OCI-LY7 (cell line): ENCODE measurements at regions not wholly inside any gene's neighbourhood (a gene's known extent, or its start where the extent isn't known, plus 50 kb on each side); places are given as distances from the start of the nearest gene placed in this dataset.

Experiments used
- BruUV-seq: library from RNA; stranded (reverse); fragments of 400-500 nt; replicated peaks from 2 replicates; lab custom pipeline; 2021; lab: Mats Ljungman, UMichigan
- CTCF ChIA-PET: fragments of 300-600 bp; sonication (Branson Sonifier 250); formaldehyde crosslinking; loops from one replicate; lab custom pipeline; 2022; ENCODE audit warnings: antibody characterized with exemption; ENCODE audit not compliant: unreplicated experiment; lab: Charles Lee
- POLR2A ChIA-PET: fragments of 300-600 bp; sonication (Branson Sonifier 250); formaldehyde crosslinking; loops from one replicate; lab custom pipeline; 2022; ENCODE audit warnings: antibody characterized with exemption; lab: Charles Lee
- DNase-seq: peaks from one replicate; pipeline ENCODE4 v3.0.0-alpha.2; 2015; ENCODE audit warnings: low spot score
- H2AFZ ChIP-seq: fragments of 200-600 bp; sonication (generic), shearing (Covaris generic); 2 replicates; pipeline ENCODE4 v1.6.1; 2014; ENCODE audit warnings: mild to moderate bottlenecking, antibody characterized with exemption, low read length, moderate library complexity
- H3K27ac ChIP-seq: fragments of 200-600 bp; sonication (generic); 2 replicates; pipeline ENCODE4 v1.5.1; 2014; ENCODE audit warnings: mixed run types, low read depth, mild to moderate bottlenecking, moderate library complexity, low read length, inconsistent platforms; ENCODE audit not compliant: poor library complexity, severe bottlenecking
- H3K36me3 ChIP-seq: fragments of 200-600 bp; sonication (generic); 2 replicates; pipeline ENCODE4 v1.6.1; 2014; ENCODE audit warnings: mild to moderate bottlenecking, antibody characterized with exemption, low read length, moderate library complexity, mixed read lengths; ENCODE audit not compliant: insufficient read depth
- H3K4me1 ChIP-seq: fragments of 200-600 bp; sonication (generic); 2 replicates; pipeline ENCODE4 v1.5.1; 2014; ENCODE audit warnings: mild to moderate bottlenecking, low read length; ENCODE audit not compliant: insufficient read depth, poor library complexity, severe bottlenecking
- H3K4me2 ChIP-seq: fragments of 200-600 bp; sonication (generic); 2 replicates; pipeline ENCODE4 v1.6.1; 2014; ENCODE audit warnings: mild to moderate bottlenecking, low read length
- H3K4me3 ChIP-seq: fragments of 200-600 bp; sonication (generic); 2 replicates; pipeline ENCODE4 v1.5.1; 2014; ENCODE audit warnings: mild to moderate bottlenecking, low read depth, low read length; ENCODE audit not compliant: poor library complexity, severe bottlenecking
- H3K79me2 ChIP-seq: fragments of 200-600 bp; sonication (generic); 2 replicates; pipeline ENCODE4 v1.6.1; 2016; ENCODE audit warnings: low read depth, mild to moderate bottlenecking, low read length, moderate library complexity, mixed read lengths; ENCODE audit not compliant: insufficient read depth
- H3K9me2 ChIP-seq: fragments of 200-600 bp; sonication (generic); 2 replicates; pipeline ENCODE4 v1.6.1; 2016; ENCODE audit warnings: mild to moderate bottlenecking, low read length, mixed read lengths; ENCODE audit not compliant: insufficient read depth
- H3K9me3 ChIP-seq: fragments of 200-600 bp; sonication (generic); 2 replicates; pipeline ENCODE4 v1.6.1; 2014; ENCODE audit warnings: mild to moderate bottlenecking, mixed run types, low read length, mixed read lengths
- H4K20me1 ChIP-seq: fragments of 200-600 bp; sonication (generic); 2 replicates; pipeline ENCODE4 v1.6.1; 2014; ENCODE audit warnings: mild to moderate bottlenecking, antibody characterized with exemption, low read length, moderate library complexity, mixed read lengths; ENCODE audit not compliant: insufficient read depth
- EZH2phosphoT487 ChIP-seq: fragments of 200-600 bp; sonication (generic); IDR thresholded peaks from 2 replicates; pipeline ENCODE4 v1.6.1; 2018; ENCODE audit warnings: low read depth, borderline replicate concordance, mild to moderate bottlenecking, mixed run types, antibody characterized with exemption, low read length, moderate library complexity, mixed read lengths
- intact Hi-C: fragments of 100-400 bp; cut with micrococcal nuclease; formaldehyde crosslinking; loops from one replicate; pipeline ENCODE4 v1.10.0; 2022; ENCODE audit not compliant: unreplicated experiment
- TF ChIP-seq, protein P1 (sequence below): fragments of 200-600 bp; sonication (generic); conservative IDR thresholded peaks from 2 replicates; pipeline ENCODE4 v1.5.1; 2014; ENCODE audit warnings: mild to moderate bottlenecking, antibody characterized with exemption, low read length, moderate library complexity, mixed read lengths

DNA sequence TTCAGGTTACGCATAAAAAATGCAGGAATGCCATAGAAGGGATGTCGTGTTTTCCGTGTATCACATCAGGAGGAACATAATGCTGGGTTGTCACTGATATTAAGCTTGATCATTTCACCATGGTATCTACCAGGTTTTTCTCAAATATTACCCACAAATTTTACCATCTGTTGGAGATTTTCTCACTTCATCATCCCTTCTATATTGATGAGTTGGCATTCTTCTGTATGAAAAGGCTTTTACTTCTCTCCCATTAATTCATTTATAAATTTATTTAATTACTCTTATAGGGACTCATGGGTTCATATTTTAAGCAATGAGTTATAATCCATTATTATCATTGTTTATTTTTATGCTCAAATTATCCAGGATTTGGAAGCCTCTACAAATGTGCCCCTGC, 608.2 kb downstream of the EPHA4 start:
- H3K27ac ChIP-seq, result no peak overlapping the region
- POLR2A ChIA-PET, result interaction anchor here (0.6 kb wide), 1 partner anchor 1272 kb away, joined by 3 read pairs; no protein-coding TSS in a partner anchor

DNA sequence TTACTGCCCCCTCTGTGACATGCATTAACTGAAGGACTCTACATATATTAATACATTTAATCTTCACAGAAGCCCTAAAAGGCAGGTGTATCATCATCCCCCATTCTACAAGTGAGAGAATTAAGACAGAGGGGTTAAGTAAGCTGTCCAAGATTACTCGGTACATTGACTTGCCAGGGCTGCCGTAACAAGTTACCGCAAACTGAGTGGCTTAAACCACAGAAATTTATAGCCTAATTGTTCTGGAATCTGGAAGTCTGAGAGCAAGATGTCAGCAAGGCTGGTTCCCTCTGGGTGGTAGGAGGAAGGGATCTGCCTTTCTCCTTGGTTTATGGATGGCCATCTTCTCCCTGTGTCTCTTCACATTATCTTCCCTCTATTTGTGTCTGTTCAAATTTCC, 605.5 kb downstream of the EPHA4 start:
- ChIA-PET CTCF (no interaction called here), POLR2A (no interaction called here)
- DNase-seq, result no peak
- Histone ChIP-seq H4K20me1 (no peaks in the 10 kb centered on the region), H3K36me3 (no peaks in the 10 kb centered on the region), H3K27ac (no peak overlapping the region), H3K4me2 (no peak overlapping the region), H3K4me3 (no peak overlapping the region), H3K4me1 (no peaks in the 10 kb centered on the region), H2AFZ (no peak overlapping the region), H3K9me2 (no peaks in the 10 kb centered on the region), H3K79me2 (no peaks in the 10 kb centered on the region), H3K9me3 (no peaks in the 10 kb centered on the region)
- no TSS peak for BruUV-seq
- TF ChIP-seq EZH2phosphoT487, result no peak
- TF ChIP-seq, protein P1, sequence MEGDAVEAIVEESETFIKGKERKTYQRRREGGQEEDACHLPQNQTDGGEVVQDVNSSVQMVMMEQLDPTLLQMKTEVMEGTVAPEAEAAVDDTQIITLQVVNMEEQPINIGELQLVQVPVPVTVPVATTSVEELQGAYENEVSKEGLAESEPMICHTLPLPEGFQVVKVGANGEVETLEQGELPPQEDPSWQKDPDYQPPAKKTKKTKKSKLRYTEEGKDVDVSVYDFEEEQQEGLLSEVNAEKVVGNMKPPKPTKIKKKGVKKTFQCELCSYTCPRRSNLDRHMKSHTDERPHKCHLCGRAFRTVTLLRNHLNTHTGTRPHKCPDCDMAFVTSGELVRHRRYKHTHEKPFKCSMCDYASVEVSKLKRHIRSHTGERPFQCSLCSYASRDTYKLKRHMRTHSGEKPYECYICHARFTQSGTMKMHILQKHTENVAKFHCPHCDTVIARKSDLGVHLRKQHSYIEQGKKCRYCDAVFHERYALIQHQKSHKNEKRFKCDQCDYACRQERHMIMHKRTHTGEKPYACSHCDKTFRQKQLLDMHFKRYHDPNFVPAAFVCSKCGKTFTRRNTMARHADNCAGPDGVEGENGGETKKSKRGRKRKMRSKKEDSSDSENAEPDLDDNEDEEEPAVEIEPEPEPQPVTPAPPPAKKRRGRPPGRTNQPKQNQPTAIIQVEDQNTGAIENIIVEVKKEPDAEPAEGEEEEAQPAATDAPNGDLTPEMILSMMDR, result no peak
- intact Hi-C loops, result no loop called here

More for the DNA sequence above, 608.2 kb downstream of the EPHA4 start:
- no peaks in the 10 kb centered on the region for H3K79me2 ChIP-seq
- H3K4me3 ChIP-seq, result no peak overlapping the region
- no peaks in the 10 kb centered on the region for H3K9me2 ChIP-seq
- no peak overlapping the region for H3K4me2 ChIP-seq
- H3K36me3 ChIP-seq, result no peaks in the 10 kb centered on the region
- H3K9me3 ChIP-seq, result no peaks in the 10 kb centered on the region
- CTCF ChIA-PET, result no interaction called here
- H3K4me1 ChIP-seq, result no peaks in the 10 kb centered on the region
- H2AFZ ChIP-seq, result no peak overlapping the region
- TF ChIP-seq EZH2phosphoT487, result no peak
- TF ChIP-seq, protein P1, result no peak
- BruUV-seq, result no TSS peak
- H4K20me1 ChIP-seq, result no peaks in the 10 kb centered on the region
- intact Hi-C loops, result no loop called here
- no peak for DNase-seq

DNA sequence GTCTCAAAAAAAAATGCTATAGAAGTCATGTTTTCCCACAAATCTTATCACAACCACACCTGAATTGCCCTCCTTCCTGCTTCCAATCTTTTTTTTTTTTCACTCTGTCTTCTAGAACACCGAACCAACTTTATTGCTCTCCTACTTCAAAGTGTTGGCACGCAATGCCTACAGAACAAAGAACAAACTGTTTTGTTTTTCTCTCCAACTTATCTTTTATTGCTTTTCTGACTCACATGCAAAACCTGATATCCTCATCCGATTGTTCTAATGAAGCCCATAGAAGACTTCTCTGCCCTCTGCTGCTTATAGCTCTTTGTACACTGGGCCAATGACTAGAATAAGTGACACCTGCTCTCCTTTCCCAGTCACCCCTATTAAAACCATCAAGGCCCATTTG, 602.8 kb downstream of the EPHA4 start:
- H3K27ac ChIP-seq, result no peak overlapping the region
- no peaks in the 10 kb centered on the region for H4K20me1 ChIP-seq
- TF ChIP-seq, protein P1, result no peak
- TF ChIP-seq EZH2phosphoT487, result no peak
- no peaks in the 10 kb centered on the region for H3K9me2 ChIP-seq
- no peaks in the 10 kb centered on the region for H3K79me2 ChIP-seq
- no peak overlapping the region for H3K4me3 ChIP-seq
- ChIA-PET POLR2A (no interaction called here), CTCF (no interaction called here)
- H3K36me3 ChIP-seq, result no peaks in the 10 kb centered on the region
- BruUV-seq, result no TSS peak
- intact Hi-C loops, result no loop called here
- no peaks in the 10 kb centered on the region for H3K9me3 ChIP-seq
- H2AFZ ChIP-seq, result no peak overlapping the region
- DNase-seq, result no peak
- no peak overlapping the region for H3K4me2 ChIP-seq
- no peaks in the 10 kb centered on the region for H3K4me1 ChIP-seq
